ENCODE measurements at regions not wholly inside any gene's neighbourhood (a gene's known extent, or its start where the extent isn't known, plus 50 kb on each side); places are given as distances from the start of the nearest gene placed in this dataset.

- TF ChIP-seq TCF7L2 (IDR thresholded peaks at IDR 0.05; ENCODE audit: low read depth, low read length) (no peak), CTCF (IDR thresholded peaks at IDR 0.05) (no peak), REST (IDR thresholded peaks at IDR 0.05; ENCODE audit: insufficient read depth in 1 of 2, low read depth in 2 of 2, low read length in 1 of 2) (no peak), POLR2AphosphoS5 (IDR thresholded peaks at IDR 0.05; ENCODE audit: low read depth, low read length) (no peak)
These were observed 171.0 kb upstream of the TSC22D1 start for GRCh38 chr13:44747179-44747578.
